OCI-LY7 (cell line): ENCODE measurements at regions not wholly inside any gene's neighbourhood (a gene's known extent, or its start where the extent isn't known, plus 50 kb on each side); places are given as distances from the start of the nearest gene placed in this dataset.

Experiments used
- BruUV-seq: library from RNA; stranded (reverse); fragments of 400-500 nt; replicated peaks from 2 replicates; lab custom pipeline; 2021; lab: Mats Ljungman, UMichigan
- CTCF ChIA-PET: fragments of 300-600 bp; sonication (Branson Sonifier 250); formaldehyde crosslinking; loops from one replicate; lab custom pipeline; 2022; ENCODE audit warnings: antibody characterized with exemption; ENCODE audit not compliant: unreplicated experiment; lab: Charles Lee
- POLR2A ChIA-PET: fragments of 300-600 bp; sonication (Branson Sonifier 250); formaldehyde crosslinking; loops from one replicate; lab custom pipeline; 2022; ENCODE audit warnings: antibody characterized with exemption; lab: Charles Lee
- DNase-seq: peaks from one replicate; pipeline ENCODE4 v3.0.0-alpha.2; 2015; ENCODE audit warnings: low spot score
- H2AFZ ChIP-seq: fragments of 200-600 bp; sonication (generic), shearing (Covaris generic); 2 replicates; pipeline ENCODE4 v1.6.1; 2014; ENCODE audit warnings: mild to moderate bottlenecking, antibody characterized with exemption, low read length, moderate library complexity
- H3K27ac ChIP-seq: fragments of 200-600 bp; sonication (generic); 2 replicates; pipeline ENCODE4 v1.5.1; 2014; ENCODE audit warnings: mixed run types, low read depth, mild to moderate bottlenecking, moderate library complexity, low read length, inconsistent platforms; ENCODE audit not compliant: poor library complexity, severe bottlenecking
- H3K36me3 ChIP-seq: fragments of 200-600 bp; sonication (generic); 2 replicates; pipeline ENCODE4 v1.6.1; 2014; ENCODE audit warnings: mild to moderate bottlenecking, antibody characterized with exemption, low read length, moderate library complexity, mixed read lengths; ENCODE audit not compliant: insufficient read depth
- H3K4me1 ChIP-seq: fragments of 200-600 bp; sonication (generic); 2 replicates; pipeline ENCODE4 v1.5.1; 2014; ENCODE audit warnings: mild to moderate bottlenecking, low read length; ENCODE audit not compliant: insufficient read depth, poor library complexity, severe bottlenecking
- H3K4me2 ChIP-seq: fragments of 200-600 bp; sonication (generic); 2 replicates; pipeline ENCODE4 v1.6.1; 2014; ENCODE audit warnings: mild to moderate bottlenecking, low read length
- H3K4me3 ChIP-seq: fragments of 200-600 bp; sonication (generic); 2 replicates; pipeline ENCODE4 v1.5.1; 2014; ENCODE audit warnings: mild to moderate bottlenecking, low read depth, low read length; ENCODE audit not compliant: poor library complexity, severe bottlenecking
- H3K79me2 ChIP-seq: fragments of 200-600 bp; sonication (generic); 2 replicates; pipeline ENCODE4 v1.6.1; 2016; ENCODE audit warnings: low read depth, mild to moderate bottlenecking, low read length, moderate library complexity, mixed read lengths; ENCODE audit not compliant: insufficient read depth
- H3K9me2 ChIP-seq: fragments of 200-600 bp; sonication (generic); 2 replicates; pipeline ENCODE4 v1.6.1; 2016; ENCODE audit warnings: mild to moderate bottlenecking, low read length, mixed read lengths; ENCODE audit not compliant: insufficient read depth
- H3K9me3 ChIP-seq: fragments of 200-600 bp; sonication (generic); 2 replicates; pipeline ENCODE4 v1.6.1; 2014; ENCODE audit warnings: mild to moderate bottlenecking, mixed run types, low read length, mixed read lengths
- H4K20me1 ChIP-seq: fragments of 200-600 bp; sonication (generic); 2 replicates; pipeline ENCODE4 v1.6.1; 2014; ENCODE audit warnings: mild to moderate bottlenecking, antibody characterized with exemption, low read length, moderate library complexity, mixed read lengths; ENCODE audit not compliant: insufficient read depth
- EZH2phosphoT487 ChIP-seq: fragments of 200-600 bp; sonication (generic); IDR thresholded peaks from 2 replicates; pipeline ENCODE4 v1.6.1; 2018; ENCODE audit warnings: low read depth, borderline replicate concordance, mild to moderate bottlenecking, mixed run types, antibody characterized with exemption, low read length, moderate library complexity, mixed read lengths
- intact Hi-C: fragments of 100-400 bp; cut with micrococcal nuclease; formaldehyde crosslinking; loops from one replicate; pipeline ENCODE4 v1.10.0; 2022; ENCODE audit not compliant: unreplicated experiment
- TF ChIP-seq, protein P1 (sequence below): fragments of 200-600 bp; sonication (generic); conservative IDR thresholded peaks from 2 replicates; pipeline ENCODE4 v1.5.1; 2014; ENCODE audit warnings: mild to moderate bottlenecking, antibody characterized with exemption, low read length, moderate library complexity, mixed read lengths

DNA sequence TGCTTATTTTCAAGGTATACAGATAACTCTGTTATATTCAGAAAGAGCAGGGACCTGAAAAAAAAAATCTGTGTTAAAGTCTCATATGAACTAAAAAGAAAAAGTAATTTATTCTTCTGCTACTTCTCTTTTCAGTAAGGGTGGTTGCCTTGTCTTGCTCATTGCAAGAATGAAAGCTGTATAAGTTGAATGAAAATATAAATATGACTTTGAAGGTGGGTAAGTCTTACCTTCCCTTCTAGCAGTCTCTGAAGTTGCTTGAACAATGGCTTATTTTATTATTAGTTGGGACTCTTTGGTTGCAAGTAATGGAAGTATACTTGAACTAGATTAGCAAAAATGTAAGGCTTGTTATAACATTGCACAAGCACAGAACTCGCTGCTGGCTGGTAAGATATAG is 1554.9 kb downstream of the SI start:
- Histone ChIP-seq H3K36me3 (no peaks in the 10 kb centered on the region), H4K20me1 (no peaks in the 10 kb centered on the region), H3K4me1 (no peaks in the 10 kb centered on the region), H3K27ac (no peak overlapping the region), H3K79me2 (no peaks in the 10 kb centered on the region), H3K4me3 (no peak overlapping the region), H3K9me2 (no peaks in the 10 kb centered on the region), H3K4me2 (no peak overlapping the region), H3K9me3 (no peaks in the 10 kb centered on the region), H2AFZ (no peak overlapping the region)
- no peak for TF ChIP-seq EZH2phosphoT487
- TF ChIP-seq, protein P1, sequence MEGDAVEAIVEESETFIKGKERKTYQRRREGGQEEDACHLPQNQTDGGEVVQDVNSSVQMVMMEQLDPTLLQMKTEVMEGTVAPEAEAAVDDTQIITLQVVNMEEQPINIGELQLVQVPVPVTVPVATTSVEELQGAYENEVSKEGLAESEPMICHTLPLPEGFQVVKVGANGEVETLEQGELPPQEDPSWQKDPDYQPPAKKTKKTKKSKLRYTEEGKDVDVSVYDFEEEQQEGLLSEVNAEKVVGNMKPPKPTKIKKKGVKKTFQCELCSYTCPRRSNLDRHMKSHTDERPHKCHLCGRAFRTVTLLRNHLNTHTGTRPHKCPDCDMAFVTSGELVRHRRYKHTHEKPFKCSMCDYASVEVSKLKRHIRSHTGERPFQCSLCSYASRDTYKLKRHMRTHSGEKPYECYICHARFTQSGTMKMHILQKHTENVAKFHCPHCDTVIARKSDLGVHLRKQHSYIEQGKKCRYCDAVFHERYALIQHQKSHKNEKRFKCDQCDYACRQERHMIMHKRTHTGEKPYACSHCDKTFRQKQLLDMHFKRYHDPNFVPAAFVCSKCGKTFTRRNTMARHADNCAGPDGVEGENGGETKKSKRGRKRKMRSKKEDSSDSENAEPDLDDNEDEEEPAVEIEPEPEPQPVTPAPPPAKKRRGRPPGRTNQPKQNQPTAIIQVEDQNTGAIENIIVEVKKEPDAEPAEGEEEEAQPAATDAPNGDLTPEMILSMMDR, result no peak
- ChIA-PET CTCF (no interaction called here), POLR2A (no interaction called here)
- DNase-seq, result no peak
- no TSS peak for BruUV-seq
- intact Hi-C loops, result no loop called here

DNA sequence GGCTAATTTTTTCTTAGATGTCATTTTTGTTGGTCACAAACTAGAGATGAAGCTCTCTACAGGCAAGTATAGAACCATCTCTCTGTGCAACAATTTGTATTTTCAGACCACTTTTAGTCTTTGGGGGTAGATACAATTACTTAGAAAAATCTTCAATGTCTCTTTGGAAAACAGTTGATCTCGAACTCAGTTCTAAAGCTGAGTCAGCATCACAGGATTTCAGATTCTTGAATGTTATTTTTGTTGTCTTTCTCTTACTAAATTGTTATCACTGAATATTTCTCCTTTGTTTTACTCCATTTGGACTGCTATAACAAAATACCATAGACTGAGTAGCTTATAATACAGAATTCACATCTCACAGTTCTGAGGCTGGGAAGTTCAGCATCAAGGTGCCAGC is 1557.0 kb downstream of the SI start:
- Histone ChIP-seq H3K4me1 (no peaks in the 10 kb centered on the region), H3K9me2 (no peaks in the 10 kb centered on the region), H3K36me3 (no peaks in the 10 kb centered on the region), H3K4me2 (no peak overlapping the region), H4K20me1 (no peaks in the 10 kb centered on the region), H2AFZ (no peak overlapping the region), H3K79me2 (no peaks in the 10 kb centered on the region), H3K27ac (no peak overlapping the region), H3K9me3 (no peaks in the 10 kb centered on the region), H3K4me3 (no peak overlapping the region)
- DNase-seq, result no peak
- BruUV-seq, result no TSS peak
- no peak for TF ChIP-seq EZH2phosphoT487
- TF ChIP-seq, protein P1, result no peak
- POLR2A ChIA-PET, result no interaction called here
- intact Hi-C loops, result no loop called here
- CTCF ChIA-PET, result no interaction called here

DNA sequence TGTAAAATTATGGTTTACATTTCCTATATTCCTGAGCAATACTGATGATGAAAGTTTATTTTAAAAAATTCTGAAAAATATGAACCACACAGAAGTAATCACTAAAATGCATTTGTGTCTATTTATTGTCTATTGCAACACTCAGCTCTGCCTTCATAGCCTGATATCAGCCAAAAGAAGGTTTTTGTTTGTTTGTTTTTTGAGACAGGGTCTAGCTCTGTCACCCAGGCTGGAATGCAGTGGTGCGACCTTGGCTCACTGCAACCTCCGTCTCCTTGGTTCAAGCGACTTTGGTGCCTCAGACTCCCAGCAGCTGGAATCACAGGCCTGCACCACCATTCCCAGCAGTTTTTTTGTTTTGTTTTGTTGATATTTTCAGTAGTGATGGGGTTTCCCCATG is 1560.2 kb downstream of the SI start:
- Histone ChIP-seq H3K36me3 (no peaks in the 10 kb centered on the region), H4K20me1 (no peaks in the 10 kb centered on the region), H3K9me2 (no peaks in the 10 kb centered on the region), H3K4me1 (no peaks in the 10 kb centered on the region), H2AFZ (no peak overlapping the region), H3K27ac (no peak overlapping the region), H3K4me2 (no peak overlapping the region), H3K4me3 (no peak overlapping the region), H3K9me3 (no peaks in the 10 kb centered on the region), H3K79me2 (no peaks in the 10 kb centered on the region)
- POLR2A ChIA-PET, result no interaction called here
- CTCF ChIA-PET, result no interaction called here
- DNase-seq, result no peak
- TF ChIP-seq, protein P1, result no peak
- no peak for TF ChIP-seq EZH2phosphoT487
- no TSS peak for BruUV-seq
- intact Hi-C loops, result no loop called here
